Bronchial epithelial cell (primary cell): ENCODE measurements at regions not wholly inside any gene's neighbourhood (a gene's known extent, or its start where the extent isn't known, plus 50 kb on each side); places are given as distances from the start of the nearest gene placed in this dataset.

Experiments
- DNase-seq: peaks from one replicate; pipeline ENCODE4 v3.0.0-alpha.2; 2010; ENCODE audit warnings: low read depth
- FAIRE-seq: peaks from 2 replicates; lab custom pipeline; 2011; peaks lifted over from hg19 to GRCh38; lab: Jason Lieb, UNC
- H3K27me3 ChIP-seq: 2 replicates; pipeline ENCODE4 v1.5.1; 2011; ENCODE audit warnings: low read length; ENCODE audit not compliant: control insufficient read depth, insufficient read depth
- H3K36me3 ChIP-seq: 2 replicates; pipeline ENCODE4 v1.5.1; 2011; ENCODE audit warnings: low read length; ENCODE audit not compliant: control insufficient read depth, insufficient read depth
- H3K4me3 ChIP-seq: 2 replicates; pipeline ENCODE4 v1.5.1; 2011; ENCODE audit warnings: mild to moderate bottlenecking, low read depth, low read length, control low read depth
- TF ChIP-seq, protein P1 (sequence below): IDR thresholded peaks from 2 replicates; pipeline ENCODE4 v1.5.1; 2011; ENCODE audit warnings: mild to moderate bottlenecking, moderate library complexity, low read length, control low read depth, inconsistent platforms; ENCODE audit not compliant: insufficient read depth, severe bottlenecking

DNA sequence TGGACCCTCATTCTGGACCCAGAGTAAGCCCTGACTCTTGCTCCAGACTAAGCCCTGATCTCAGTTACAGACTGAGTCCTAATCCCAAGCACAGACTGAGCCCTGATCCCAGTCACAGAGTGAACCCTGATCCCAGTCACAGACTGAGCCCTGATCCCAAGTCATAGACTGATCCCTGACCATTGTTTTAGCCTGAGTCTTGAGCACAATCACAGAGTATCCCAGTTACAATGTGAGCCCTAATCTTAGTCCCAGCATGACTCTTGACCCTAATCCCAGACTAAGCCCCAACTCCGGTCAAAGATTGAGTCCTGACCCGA, 240.6 kb downstream of the RBM19 start:
- no peaks in the 10 kb centered on the region for H3K36me3 ChIP-seq
- DNase-seq (no peak), FAIRE-seq (no peak)
- H3K27me3 ChIP-seq: no peaks in the 10 kb centered on the region
- TF ChIP-seq, protein P1, sequence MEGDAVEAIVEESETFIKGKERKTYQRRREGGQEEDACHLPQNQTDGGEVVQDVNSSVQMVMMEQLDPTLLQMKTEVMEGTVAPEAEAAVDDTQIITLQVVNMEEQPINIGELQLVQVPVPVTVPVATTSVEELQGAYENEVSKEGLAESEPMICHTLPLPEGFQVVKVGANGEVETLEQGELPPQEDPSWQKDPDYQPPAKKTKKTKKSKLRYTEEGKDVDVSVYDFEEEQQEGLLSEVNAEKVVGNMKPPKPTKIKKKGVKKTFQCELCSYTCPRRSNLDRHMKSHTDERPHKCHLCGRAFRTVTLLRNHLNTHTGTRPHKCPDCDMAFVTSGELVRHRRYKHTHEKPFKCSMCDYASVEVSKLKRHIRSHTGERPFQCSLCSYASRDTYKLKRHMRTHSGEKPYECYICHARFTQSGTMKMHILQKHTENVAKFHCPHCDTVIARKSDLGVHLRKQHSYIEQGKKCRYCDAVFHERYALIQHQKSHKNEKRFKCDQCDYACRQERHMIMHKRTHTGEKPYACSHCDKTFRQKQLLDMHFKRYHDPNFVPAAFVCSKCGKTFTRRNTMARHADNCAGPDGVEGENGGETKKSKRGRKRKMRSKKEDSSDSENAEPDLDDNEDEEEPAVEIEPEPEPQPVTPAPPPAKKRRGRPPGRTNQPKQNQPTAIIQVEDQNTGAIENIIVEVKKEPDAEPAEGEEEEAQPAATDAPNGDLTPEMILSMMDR: no peak
- no peak overlapping the region for H3K4me3 ChIP-seq

GRCh38 chr12:113724794-113725556, 241.2 kb downstream of the RBM19 start:
- H3K4me3 ChIP-seq: no peak overlapping the region
- H3K36me3 ChIP-seq: no peaks in the 10 kb centered on the region
- no peak for DNase-seq
- FAIRE-seq: no peak
- TF ChIP-seq, protein P1: no peak
- no peaks in the 10 kb centered on the region for H3K27me3 ChIP-seq

GRCh38 chr12:113723631-113724030, 242.5 kb downstream of the RBM19 start:
- H3K36me3 ChIP-seq: no peaks in the 10 kb centered on the region
- no peak overlapping the region for H3K4me3 ChIP-seq
- TF ChIP-seq, protein P1: no peak
- no peaks in the 10 kb centered on the region for H3K27me3 ChIP-seq
- FAIRE-seq (no peak), DNase-seq (no peak)

DNA sequence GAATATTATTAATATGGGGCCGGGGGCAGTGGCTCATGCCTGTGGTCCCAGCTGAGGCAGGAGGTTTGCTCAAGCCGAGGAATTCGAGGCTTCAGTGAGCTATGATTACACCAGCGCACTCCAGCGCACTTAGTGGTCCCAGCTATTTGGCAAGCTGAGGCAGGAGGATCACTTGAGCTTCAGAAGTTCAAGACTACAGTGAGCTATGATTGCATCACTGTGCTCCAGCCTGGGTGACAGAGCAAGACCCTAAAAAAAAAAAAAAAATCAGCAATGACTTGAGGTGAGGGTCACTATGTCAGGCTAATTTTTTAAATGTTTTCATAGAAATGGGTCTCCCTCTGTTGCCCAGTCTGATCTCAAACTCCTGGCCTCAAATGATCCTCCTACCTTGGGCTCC, 243.4 kb downstream of the RBM19 start:
- no peaks in the 10 kb centered on the region for H3K27me3 ChIP-seq

DNA sequence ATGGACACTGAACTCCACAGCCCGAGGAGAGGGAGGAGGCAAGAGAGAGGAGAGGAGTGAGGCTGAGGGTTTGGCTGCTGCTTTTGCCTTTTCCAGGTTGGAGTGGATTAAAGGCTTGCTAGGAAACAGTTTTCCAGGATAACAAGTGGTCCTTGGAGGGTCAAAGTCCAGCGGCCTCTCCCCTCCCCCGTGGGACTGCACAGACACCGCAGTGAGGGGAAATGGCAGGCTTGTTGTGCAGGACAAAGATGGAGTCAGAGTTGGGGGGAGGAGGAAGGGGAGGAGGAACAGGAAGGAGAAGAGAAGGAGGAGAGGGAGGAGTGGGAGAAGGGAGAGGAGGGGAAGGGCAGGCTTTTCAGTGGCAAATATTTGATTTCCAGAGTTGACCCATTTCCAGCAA, 245.5 kb downstream of the RBM19 start:
- Histone ChIP-seq H3K4me3 (no peak overlapping the region), H3K36me3 (no peaks in the 10 kb centered on the region), H3K27me3 (no peaks in the 10 kb centered on the region)
- TF ChIP-seq, protein P1: no peak
- DNase-seq: no peak
- FAIRE-seq: no peak

More for the DNA sequence above, 243.4 kb downstream of the RBM19 start:
- TF ChIP-seq, protein P1: no peak
- no peak for DNase-seq
- Histone ChIP-seq H3K4me3 (no peak overlapping the region), H3K36me3 (no peaks in the 10 kb centered on the region)
- no peak for FAIRE-seq
